GM18951 (cell line): ENCODE measurements at regions not wholly inside any gene's neighbourhood (a gene's known extent, or its start where the extent isn't known, plus 50 kb on each side); places are given as distances from the start of the nearest gene placed in this dataset.

Source experiments
- POLR2A ChIP-seq: IDR thresholded peaks from 4 replicates; pipeline ENCODE4 v1.6.1; 2011; ENCODE audit warnings: mild to moderate bottlenecking; ENCODE audit not compliant: insufficient read length, insufficient read depth; ENCODE audit errors: extremely low read depth
- in situ Hi-C: fragments of 300-500 bp; cut with MboI; formaldehyde crosslinking; loops from one replicate; pipeline ENCODE4 v1.12.0; 2022; ENCODE audit warnings: low sequenced_read_pairs, mixed read lengths, inconsistent platforms; ENCODE audit not compliant: unreplicated experiment

- no peak for TF ChIP-seq POLR2A
- in situ Hi-C loops: no loop called here
These were observed 82.4 kb downstream of the FOXD1 start for GRCh38 chr5:73365990-73366667.

- in situ Hi-C loops: no loop called here
- TF ChIP-seq POLR2A: no peak
These were observed 83.2 kb downstream of the FOXD1 start for GRCh38 chr5:73365301-73365853.

GRCh38 chr5:73363911-73364730 lies 84.5 kb downstream of the FOXD1 start:
- in situ Hi-C loops: no loop called here
- no peak for TF ChIP-seq POLR2A

- no peak for TF ChIP-seq POLR2A
- in situ Hi-C loops: no loop called here
These were observed 89.2 kb downstream of the FOXD1 start for GRCh38 chr5:73359395-73359794.

GRCh38 chr5:73358366-73358765 lies 90.2 kb downstream of the FOXD1 start:
- no peak for TF ChIP-seq POLR2A
- in situ Hi-C loops: no loop called here

- in situ Hi-C loops: no loop called here
- no peak for TF ChIP-seq POLR2A
These were observed 91.0 kb downstream of the FOXD1 start for GRCh38 chr5:73357576-73357975.

GRCh38 chr5:73355108-73355507 lies 93.5 kb downstream of the FOXD1 start:
- in situ Hi-C loops: no loop called here
- no peak for TF ChIP-seq POLR2A

- in situ Hi-C loops: no loop called here
- TF ChIP-seq POLR2A: no peak
These were observed 94.2 kb downstream of the FOXD1 start for GRCh38 chr5:73354406-73354805.

- in situ Hi-C loops: no loop called here
- TF ChIP-seq POLR2A: no peak
These were observed 95.8 kb downstream of the FOXD1 start for GRCh38 chr5:73352649-73353230.

GRCh38 chr5:73352243-73352642 lies 96.3 kb downstream of the FOXD1 start:
- no peak for TF ChIP-seq POLR2A
- in situ Hi-C loops: no loop called here

- in situ Hi-C loops: no loop called here
- TF ChIP-seq POLR2A: no peak
These were observed 97.0 kb downstream of the FOXD1 start for GRCh38 chr5:73351593-73351992.

- no peak for TF ChIP-seq POLR2A
- in situ Hi-C loops: no loop called here
These were observed 101.6 kb downstream of the FOXD1 start for GRCh38 chr5:73346878-73347408.

- in situ Hi-C loops: no loop called here
- TF ChIP-seq POLR2A: no peak
These were observed 103.7 kb downstream of the FOXD1 start for GRCh38 chr5:73344835-73345234.
